ENCODE measurements at regions not wholly inside any gene's neighbourhood (a gene's known extent, or its start where the extent isn't known, plus 50 kb on each side); places are given as distances from the start of the nearest gene placed in this dataset.

DNA sequence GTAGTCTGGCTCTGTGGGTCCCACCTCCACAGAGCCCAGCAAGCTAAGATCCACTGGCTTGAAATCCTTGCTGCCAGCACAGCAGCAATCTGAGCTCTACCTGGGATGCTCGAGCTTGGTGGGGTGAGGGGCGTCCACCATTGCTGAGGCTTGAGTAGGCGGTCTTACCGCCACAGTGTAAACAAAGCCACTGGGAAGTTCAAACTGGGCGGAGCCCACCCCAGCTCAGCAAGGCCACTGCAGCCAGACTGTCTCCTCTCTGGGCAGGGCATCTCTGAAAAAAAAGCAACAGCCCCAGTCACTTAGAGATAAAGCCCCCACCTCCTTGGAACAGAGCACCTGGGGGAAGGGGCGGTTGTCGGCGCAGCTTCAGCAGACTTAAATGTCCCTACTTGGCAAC, 243.2 kb upstream of the POF1B start:
- Histone ChIP-seq H3K4me3 (ENCODE audit: low read length) (no peak overlapping the region), H3K9me3 (ENCODE audit: control insufficient read depth, low read depth, low read length) (no peaks in the 10 kb centered on the region), H3K36me3 (ENCODE audit: control insufficient read depth, insufficient read depth, low read length) (no peaks in the 10 kb centered on the region), H3K4me1 (ENCODE audit: control insufficient read depth, insufficient read depth, low read length) (no peaks in the 10 kb centered on the region), H3K27me3 (ENCODE audit: control insufficient read depth, insufficient read depth, low read length) (no peaks in the 10 kb centered on the region), H3K27ac (ENCODE audit: low read length) (no peak overlapping the region)
- no peak for DNase-seq
- no CpG with 5 or more reads among the region's 8 CpGs for WGBS (ENCODE audit: insufficient coverage, low lambda C conversion rate)

GRCh38 chrX:85620466-85620865, 241.0 kb upstream of the POF1B start:
- DNase-seq: no peak
- no peak overlapping the region for H3K4me3 ChIP-seq (ENCODE audit: low read length)
- no peak overlapping the region for H3K27ac ChIP-seq (ENCODE audit: low read length)
- H3K9me3 ChIP-seq (ENCODE audit: control insufficient read depth, low read depth, low read length): no peaks in the 10 kb centered on the region
- no CpG with 5 or more reads among the region's 1 CpG for WGBS (ENCODE audit: insufficient coverage, low lambda C conversion rate)
- no peaks in the 10 kb centered on the region for H3K4me1 ChIP-seq (ENCODE audit: control insufficient read depth, insufficient read depth, low read length)
- no peaks in the 10 kb centered on the region for H3K27me3 ChIP-seq (ENCODE audit: control insufficient read depth, insufficient read depth, low read length)
- no peaks in the 10 kb centered on the region for H3K36me3 ChIP-seq (ENCODE audit: control insufficient read depth, insufficient read depth, low read length)

DNA sequence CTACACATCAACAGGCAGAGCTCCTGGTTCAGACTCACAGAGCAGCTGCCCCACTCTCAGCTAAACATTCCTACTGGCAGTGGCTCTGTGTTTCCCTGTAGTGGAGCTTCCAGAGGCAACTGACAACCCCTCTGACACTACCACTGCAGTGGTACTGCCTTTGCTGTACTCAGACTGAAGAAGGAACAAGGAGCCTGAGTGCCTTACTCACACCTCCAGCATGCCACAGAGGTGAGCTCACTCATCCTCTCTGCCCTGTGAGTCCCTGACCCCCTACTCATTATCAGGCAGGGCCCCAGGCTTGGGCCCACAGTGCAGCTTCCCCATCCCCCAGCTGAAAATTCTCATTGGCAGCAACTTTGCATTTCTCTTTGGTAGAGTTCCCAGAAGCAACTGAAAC, 240.5 kb upstream of the POF1B start:
- H3K27me3 ChIP-seq (ENCODE audit: control insufficient read depth, insufficient read depth, low read length): no peaks in the 10 kb centered on the region
- no peak overlapping the region for H3K4me3 ChIP-seq (ENCODE audit: low read length)
- no peaks in the 10 kb centered on the region for H3K4me1 ChIP-seq (ENCODE audit: control insufficient read depth, insufficient read depth, low read length)
- H3K36me3 ChIP-seq (ENCODE audit: control insufficient read depth, insufficient read depth, low read length): no peaks in the 10 kb centered on the region
- no peak for DNase-seq
- no peak overlapping the region for H3K27ac ChIP-seq (ENCODE audit: low read length)
- no peaks in the 10 kb centered on the region for H3K9me3 ChIP-seq (ENCODE audit: control insufficient read depth, low read depth, low read length)

DNA sequence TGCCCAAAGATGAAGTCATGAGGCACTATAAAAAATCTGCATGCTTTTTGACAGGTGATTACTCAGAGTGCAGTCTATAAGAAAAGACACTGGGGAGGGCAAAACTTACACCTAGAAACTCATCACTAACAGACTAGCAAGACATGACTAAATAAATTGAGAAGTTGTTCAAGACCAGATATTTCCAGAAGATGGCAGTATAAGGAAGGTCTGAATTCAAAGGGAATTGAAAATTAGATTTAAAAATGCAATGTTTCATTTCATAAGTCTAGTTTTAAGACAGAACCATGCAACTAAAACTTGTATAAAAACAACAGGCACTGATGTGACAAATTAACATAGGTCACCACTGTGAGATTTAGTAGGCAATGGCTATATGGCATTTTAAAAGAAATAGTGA, 232.5 kb upstream of the POF1B start:
- no peaks in the 10 kb centered on the region for H3K27me3 ChIP-seq (ENCODE audit: control insufficient read depth, insufficient read depth, low read length)
- H3K9me3 ChIP-seq (ENCODE audit: control insufficient read depth, low read depth, low read length): no peaks in the 10 kb centered on the region
- DNase-seq: no peak
- H3K4me1 ChIP-seq (ENCODE audit: control insufficient read depth, insufficient read depth, low read length): no peaks in the 10 kb centered on the region
- no peak overlapping the region for H3K27ac ChIP-seq (ENCODE audit: low read length)
- H3K4me3 ChIP-seq (ENCODE audit: low read length): no peak overlapping the region
- no peaks in the 10 kb centered on the region for H3K36me3 ChIP-seq (ENCODE audit: control insufficient read depth, insufficient read depth, low read length)

- no peaks in the 10 kb centered on the region for H3K4me1 ChIP-seq (ENCODE audit: control insufficient read depth, insufficient read depth, low read length)
- H3K4me3 ChIP-seq (ENCODE audit: low read length): no peak overlapping the region
- H3K36me3 ChIP-seq (ENCODE audit: control insufficient read depth, insufficient read depth, low read length): no peaks in the 10 kb centered on the region
- no peak for DNase-seq
- no peak overlapping the region for H3K27ac ChIP-seq (ENCODE audit: low read length)
- H3K27me3 ChIP-seq (ENCODE audit: control insufficient read depth, insufficient read depth, low read length): no peaks in the 10 kb centered on the region
- no CpG with 5 or more reads among the region's 4 CpGs for WGBS (ENCODE audit: insufficient coverage, low lambda C conversion rate)
- no peaks in the 10 kb centered on the region for H3K9me3 ChIP-seq (ENCODE audit: control insufficient read depth, low read depth, low read length)
These were observed 213.5 kb upstream of the POF1B start for GRCh38 chrX:85592980-85593379.

DNA sequence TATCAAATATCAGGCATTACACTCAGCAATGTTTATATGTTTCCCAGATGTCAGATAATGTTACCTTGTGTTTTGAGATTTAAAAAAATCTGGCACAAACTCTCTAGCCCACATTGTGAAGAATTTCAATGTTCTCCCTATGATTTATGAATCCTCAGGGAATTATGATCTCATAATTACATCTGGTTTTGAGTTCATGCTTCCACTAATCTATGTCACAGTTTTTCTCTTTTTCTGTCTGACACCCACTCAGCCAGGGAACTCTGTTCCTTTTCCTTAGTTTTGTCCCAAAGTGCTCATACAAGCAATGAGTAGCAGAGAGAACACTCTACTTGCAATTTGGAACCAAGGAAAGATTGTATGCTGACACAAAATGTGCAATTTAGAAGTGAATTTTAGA, 212.1 kb upstream of the POF1B start:
- no peak for DNase-seq
- no peak overlapping the region for H3K4me3 ChIP-seq (ENCODE audit: low read length)
- no peaks in the 10 kb centered on the region for H3K9me3 ChIP-seq (ENCODE audit: control insufficient read depth, low read depth, low read length)
- no peaks in the 10 kb centered on the region for H3K4me1 ChIP-seq (ENCODE audit: control insufficient read depth, insufficient read depth, low read length)
- H3K27me3 ChIP-seq (ENCODE audit: control insufficient read depth, insufficient read depth, low read length): no peaks in the 10 kb centered on the region
- H3K27ac ChIP-seq (ENCODE audit: low read length): no peak overlapping the region
- no peaks in the 10 kb centered on the region for H3K36me3 ChIP-seq (ENCODE audit: control insufficient read depth, insufficient read depth, low read length)

DNA sequence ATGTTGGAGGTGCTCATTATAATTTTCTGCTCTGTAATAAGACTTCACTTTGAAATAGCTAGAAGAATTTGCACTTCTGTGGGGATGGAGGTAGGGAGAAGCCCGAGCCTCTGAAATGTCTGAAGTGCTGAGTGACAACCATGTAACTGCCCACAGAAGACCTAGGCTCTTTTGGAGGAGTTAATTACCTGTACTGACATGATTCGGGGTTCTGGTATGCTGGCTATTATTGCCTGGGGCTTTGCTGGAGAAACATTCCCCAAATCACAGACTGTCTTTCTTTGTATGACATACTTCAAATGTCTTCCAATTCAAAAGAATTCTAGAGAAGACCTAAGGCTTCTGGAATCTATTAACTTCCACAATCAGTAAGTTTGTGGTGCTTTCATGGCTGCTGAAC, 211.2 kb upstream of the POF1B start:
- no peaks in the 10 kb centered on the region for H3K4me1 ChIP-seq (ENCODE audit: control insufficient read depth, insufficient read depth, low read length)
- H3K27ac ChIP-seq (ENCODE audit: low read length): no peak overlapping the region
- H3K9me3 ChIP-seq (ENCODE audit: control insufficient read depth, low read depth, low read length): no peaks in the 10 kb centered on the region
- no peaks in the 10 kb centered on the region for H3K27me3 ChIP-seq (ENCODE audit: control insufficient read depth, insufficient read depth, low read length)
- H3K4me3 ChIP-seq (ENCODE audit: low read length): no peak overlapping the region
- H3K36me3 ChIP-seq (ENCODE audit: control insufficient read depth, insufficient read depth, low read length): no peaks in the 10 kb centered on the region
- no peak for DNase-seq
- no CpG with 5 or more reads among the region's 2 CpGs for WGBS (ENCODE audit: insufficient coverage, low lambda C conversion rate)

DNA sequence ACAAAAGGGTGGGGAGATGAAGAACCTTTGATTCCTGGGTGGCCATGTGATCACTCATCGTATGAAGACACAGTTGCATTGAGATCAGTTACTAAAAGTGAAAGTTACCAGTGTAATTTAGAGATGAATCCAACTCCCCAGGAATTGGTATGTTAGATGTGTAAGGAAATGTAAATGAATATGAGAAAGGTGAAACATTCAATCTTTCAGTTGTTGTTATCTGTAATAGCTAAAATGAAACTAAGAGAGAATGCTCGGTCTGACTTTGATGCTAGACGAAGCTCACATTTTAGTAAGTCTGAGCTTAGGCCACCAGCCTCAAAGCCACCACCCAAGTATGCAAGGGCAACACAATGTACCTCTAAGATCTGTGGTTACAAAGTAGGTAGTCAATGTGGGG, 194.3 kb upstream of the POF1B start:
- DNase-seq: peak in 1 of 2 donors; percentile 2
- WGBS (ENCODE audit: insufficient coverage, low lambda C conversion rate): no CpG with 5 or more reads among the region's 3 CpGs
- Histone ChIP-seq H3K9me3 (ENCODE audit: control insufficient read depth, low read depth, low read length) (no peaks in the 10 kb centered on the region), H3K27me3 (ENCODE audit: control insufficient read depth, insufficient read depth, low read length) (no peaks in the 10 kb centered on the region), H3K4me3 (ENCODE audit: low read length) (no peak overlapping the region), H3K4me1 (ENCODE audit: control insufficient read depth, insufficient read depth, low read length) (no peaks in the 10 kb centered on the region), H3K36me3 (ENCODE audit: control insufficient read depth, insufficient read depth, low read length) (no peaks in the 10 kb centered on the region), H3K27ac (ENCODE audit: low read length) (no peak overlapping the region)

GRCh38 chrX:85570496-85570895, 191.0 kb upstream of the POF1B start:
- Histone ChIP-seq H3K4me3 (ENCODE audit: low read length) (no peak overlapping the region), H3K4me1 (ENCODE audit: control insufficient read depth, insufficient read depth, low read length) (no peaks in the 10 kb centered on the region), H3K9me3 (ENCODE audit: control insufficient read depth, low read depth, low read length) (no peaks in the 10 kb centered on the region), H3K27ac (ENCODE audit: low read length) (no peak overlapping the region), H3K27me3 (ENCODE audit: control insufficient read depth, insufficient read depth, low read length) (no peaks in the 10 kb centered on the region), H3K36me3 (ENCODE audit: control insufficient read depth, insufficient read depth, low read length) (no peaks in the 10 kb centered on the region)
- no peak for DNase-seq
- WGBS (ENCODE audit: insufficient coverage, low lambda C conversion rate): no CpG with 5 or more reads among the region's 1 CpG

- H3K4me3 ChIP-seq (ENCODE audit: low read length): no peak overlapping the region
- no peaks in the 10 kb centered on the region for H3K4me1 ChIP-seq (ENCODE audit: control insufficient read depth, insufficient read depth, low read length)
- DNase-seq: peak in 1 of 2 donors; percentile 1
- no peaks in the 10 kb centered on the region for H3K27me3 ChIP-seq (ENCODE audit: control insufficient read depth, insufficient read depth, low read length)
- H3K36me3 ChIP-seq (ENCODE audit: control insufficient read depth, insufficient read depth, low read length): no peaks in the 10 kb centered on the region
- H3K27ac ChIP-seq (ENCODE audit: low read length): no peak overlapping the region
- no peaks in the 10 kb centered on the region for H3K9me3 ChIP-seq (ENCODE audit: control insufficient read depth, low read depth, low read length)
- no CpG with 5 or more reads among the region's 4 CpGs for WGBS (ENCODE audit: insufficient coverage, low lambda C conversion rate)
These were observed 190.2 kb upstream of the POF1B start for GRCh38 chrX:85569686-85570085.

DNA sequence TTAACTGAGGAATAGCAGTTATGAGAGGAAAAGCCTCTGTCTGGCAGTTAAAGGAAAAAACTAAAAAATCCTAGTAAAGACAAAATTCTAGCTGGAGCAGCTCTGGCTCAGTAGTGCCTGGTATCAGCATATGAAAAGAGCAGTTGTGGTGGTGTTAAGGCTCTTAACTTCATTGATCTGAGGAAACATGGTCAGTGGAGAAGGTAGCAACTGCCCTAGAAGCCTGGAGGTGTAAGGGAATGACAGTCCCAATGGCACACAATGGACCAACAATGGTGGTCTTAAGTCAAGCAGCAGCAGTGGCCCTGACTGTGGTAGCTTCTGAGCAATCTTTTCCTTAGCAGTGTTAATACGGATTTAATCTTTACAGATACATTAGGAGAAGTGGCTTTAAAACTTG, 189.6 kb upstream of the POF1B start:
- DNase-seq: no peak
- H3K27ac ChIP-seq (ENCODE audit: low read length): no peak overlapping the region
- no peaks in the 10 kb centered on the region for H3K27me3 ChIP-seq (ENCODE audit: control insufficient read depth, insufficient read depth, low read length)
- WGBS (ENCODE audit: insufficient coverage, low lambda C conversion rate): no CpG with 5 or more reads among the region's 1 CpG
- no peaks in the 10 kb centered on the region for H3K36me3 ChIP-seq (ENCODE audit: control insufficient read depth, insufficient read depth, low read length)
- H3K9me3 ChIP-seq (ENCODE audit: control insufficient read depth, low read depth, low read length): no peaks in the 10 kb centered on the region
- H3K4me1 ChIP-seq (ENCODE audit: control insufficient read depth, insufficient read depth, low read length): no peaks in the 10 kb centered on the region
- H3K4me3 ChIP-seq (ENCODE audit: low read length): no peak overlapping the region

GRCh38 chrX:85561231-85561630, 181.8 kb upstream of the POF1B start:
- Histone ChIP-seq H3K27me3 (ENCODE audit: control insufficient read depth, insufficient read depth, low read length) (no peaks in the 10 kb centered on the region), H3K4me1 (ENCODE audit: control insufficient read depth, insufficient read depth, low read length) (no peaks in the 10 kb centered on the region), H3K36me3 (ENCODE audit: control insufficient read depth, insufficient read depth, low read length) (no peaks in the 10 kb centered on the region), H3K4me3 (ENCODE audit: low read length) (no peak overlapping the region), H3K27ac (ENCODE audit: low read length) (no peak overlapping the region), H3K9me3 (ENCODE audit: control insufficient read depth, low read depth, low read length) (no peaks in the 10 kb centered on the region)
- WGBS (ENCODE audit: insufficient coverage, low lambda C conversion rate): no CpG with 5 or more reads among the region's 7 CpGs
- no peak for DNase-seq

All from large intestine (tissue), 3 donors.